Esophagus muscularis mucosa (tissue), 3 donors: ENCODE measurements at regions not wholly inside any gene's neighbourhood (a gene's known extent, or its start where the extent isn't known, plus 50 kb on each side); places are given as distances from the start of the nearest gene placed in this dataset.

Experiments
- POLR2AphosphoS5 ChIP-seq, 2 donors: sonication (generic); formaldehyde crosslinking; IDR thresholded peaks; one replicate each; pipeline ENCODE4 v1.6.1; 2017; ENCODE audit warnings: antibody characterized with exemption in 2 of 2
- TF ChIP-seq, protein P1 (sequence below), 3 experiments: fragments of 200-600 bp in 2 of 3; fragments of 450-650 bp in 1 of 3; sonication (generic) in 2 of 3; IDR thresholded peaks; one replicate each; pipeline ENCODE4 v1.5.1; 2017 to 2019; ENCODE audit warnings: antibody characterized with exemption in 3 of 3, mild to moderate bottlenecking in 2 of 3, moderate library complexity in 1 of 3

DNA sequence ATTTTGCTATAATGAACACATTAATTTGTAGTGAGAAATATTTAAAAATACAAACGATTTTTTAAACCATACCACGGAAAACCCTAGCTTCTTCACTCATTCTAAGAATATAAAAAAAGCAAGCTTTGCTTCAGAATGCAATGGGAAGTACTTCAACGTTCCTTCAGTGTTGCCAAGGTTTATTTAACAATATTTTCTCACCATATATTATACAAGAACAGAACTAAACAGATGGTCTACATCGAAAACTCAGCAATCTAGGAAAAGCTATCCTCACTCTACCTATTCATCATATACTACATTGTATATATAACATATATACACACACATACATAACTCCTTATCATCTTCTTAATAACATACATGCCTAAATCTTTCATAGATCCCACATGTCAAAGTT lies 1047.4 kb downstream of the IGSF11 start:
- TF ChIP-seq, protein P1, sequence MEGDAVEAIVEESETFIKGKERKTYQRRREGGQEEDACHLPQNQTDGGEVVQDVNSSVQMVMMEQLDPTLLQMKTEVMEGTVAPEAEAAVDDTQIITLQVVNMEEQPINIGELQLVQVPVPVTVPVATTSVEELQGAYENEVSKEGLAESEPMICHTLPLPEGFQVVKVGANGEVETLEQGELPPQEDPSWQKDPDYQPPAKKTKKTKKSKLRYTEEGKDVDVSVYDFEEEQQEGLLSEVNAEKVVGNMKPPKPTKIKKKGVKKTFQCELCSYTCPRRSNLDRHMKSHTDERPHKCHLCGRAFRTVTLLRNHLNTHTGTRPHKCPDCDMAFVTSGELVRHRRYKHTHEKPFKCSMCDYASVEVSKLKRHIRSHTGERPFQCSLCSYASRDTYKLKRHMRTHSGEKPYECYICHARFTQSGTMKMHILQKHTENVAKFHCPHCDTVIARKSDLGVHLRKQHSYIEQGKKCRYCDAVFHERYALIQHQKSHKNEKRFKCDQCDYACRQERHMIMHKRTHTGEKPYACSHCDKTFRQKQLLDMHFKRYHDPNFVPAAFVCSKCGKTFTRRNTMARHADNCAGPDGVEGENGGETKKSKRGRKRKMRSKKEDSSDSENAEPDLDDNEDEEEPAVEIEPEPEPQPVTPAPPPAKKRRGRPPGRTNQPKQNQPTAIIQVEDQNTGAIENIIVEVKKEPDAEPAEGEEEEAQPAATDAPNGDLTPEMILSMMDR (IDR thresholded peaks at IDR 0.05), result no peak
- no peak for TF ChIP-seq POLR2AphosphoS5 (IDR thresholded peaks at IDR 0.05)
